GM10248 (cell line): ENCODE measurements at regions not wholly inside any gene's neighbourhood (a gene's known extent, or its start where the extent isn't known, plus 50 kb on each side); places are given as distances from the start of the nearest gene placed in this dataset.
"Not testable (repeated sequence)": the region's sequence is repeated elsewhere in the genome, so short reads cannot be mapped to it uniquely, and the experiment has no call there.

Source experiments
- CTCF ChIA-PET: fragments of 300-600 bp; sonication (Branson Sonifier 250); formaldehyde crosslinking; extraction: SDS; loops from one replicate; lab custom pipeline; 2021; ENCODE audit warnings: antibody characterized with exemption; lab: Yijun Ruan, JAX
- POLR2A ChIA-PET: fragments of 350-650 bp; sonication (Branson Sonifier 250); formaldehyde crosslinking; extraction: SDS; loops from one replicate; lab custom pipeline; 2020; ENCODE audit warnings: antibody characterized with exemption; lab: Yijun Ruan, JAX
- DNase-seq: peaks from one replicate; pipeline ENCODE4 v3.0.0; 2012; ENCODE audit errors: extremely low spot score
- TF ChIP-seq, protein P1 (sequence below): IDR thresholded peaks from 2 replicates; pipeline ENCODE4 v1.5.1; 2012; ENCODE audit warnings: mild to moderate bottlenecking, low read depth; ENCODE audit errors: extremely low read depth, missing control alignments, control extremely low read depth

DNA sequence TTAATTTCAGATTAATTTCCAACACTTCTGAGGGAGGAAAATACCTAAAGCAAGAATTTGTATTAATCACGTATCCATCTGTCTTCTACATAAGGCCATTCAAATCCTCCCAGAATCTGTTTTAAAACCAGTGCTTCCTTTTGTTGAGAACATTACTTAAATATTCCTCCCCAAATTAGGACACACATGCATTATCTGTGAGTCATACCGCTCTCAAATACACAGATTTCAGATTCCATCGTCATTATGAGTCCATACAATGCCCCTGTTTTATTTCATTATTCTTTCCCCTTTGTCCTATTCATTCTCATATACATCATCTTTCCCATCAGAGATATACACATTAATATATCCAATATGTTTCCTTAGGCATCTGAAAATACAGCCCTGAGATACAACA lies 57.3 kb upstream of the PRSS12 start:
- TF ChIP-seq, protein P1, sequence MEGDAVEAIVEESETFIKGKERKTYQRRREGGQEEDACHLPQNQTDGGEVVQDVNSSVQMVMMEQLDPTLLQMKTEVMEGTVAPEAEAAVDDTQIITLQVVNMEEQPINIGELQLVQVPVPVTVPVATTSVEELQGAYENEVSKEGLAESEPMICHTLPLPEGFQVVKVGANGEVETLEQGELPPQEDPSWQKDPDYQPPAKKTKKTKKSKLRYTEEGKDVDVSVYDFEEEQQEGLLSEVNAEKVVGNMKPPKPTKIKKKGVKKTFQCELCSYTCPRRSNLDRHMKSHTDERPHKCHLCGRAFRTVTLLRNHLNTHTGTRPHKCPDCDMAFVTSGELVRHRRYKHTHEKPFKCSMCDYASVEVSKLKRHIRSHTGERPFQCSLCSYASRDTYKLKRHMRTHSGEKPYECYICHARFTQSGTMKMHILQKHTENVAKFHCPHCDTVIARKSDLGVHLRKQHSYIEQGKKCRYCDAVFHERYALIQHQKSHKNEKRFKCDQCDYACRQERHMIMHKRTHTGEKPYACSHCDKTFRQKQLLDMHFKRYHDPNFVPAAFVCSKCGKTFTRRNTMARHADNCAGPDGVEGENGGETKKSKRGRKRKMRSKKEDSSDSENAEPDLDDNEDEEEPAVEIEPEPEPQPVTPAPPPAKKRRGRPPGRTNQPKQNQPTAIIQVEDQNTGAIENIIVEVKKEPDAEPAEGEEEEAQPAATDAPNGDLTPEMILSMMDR: no peak
- POLR2A ChIA-PET: no interaction called here
- DNase-seq: no peak
- CTCF ChIA-PET: interaction anchor here (1.1 kb wide), 1 partner anchor 57 kb away, joined by 3 read pairs; the partner anchor contains the start of gene PRSS12

DNA sequence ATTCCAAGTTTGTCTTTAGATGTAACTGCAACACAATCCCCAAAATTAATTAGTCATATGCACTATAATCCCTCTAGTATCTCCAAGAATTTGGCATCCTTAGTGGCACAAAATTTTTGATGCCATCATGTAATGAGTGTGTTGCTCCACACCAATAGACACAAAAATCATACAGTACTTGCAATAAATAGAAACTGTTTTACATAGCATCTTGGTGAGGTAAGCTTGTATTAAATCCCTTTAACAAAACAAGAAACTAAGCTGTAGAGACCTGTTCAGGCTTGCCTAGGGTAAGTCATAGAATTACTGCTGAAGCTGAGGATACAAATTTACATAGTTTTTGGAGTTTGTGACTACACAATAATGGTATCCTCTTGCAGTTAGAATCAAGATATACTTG lies 64.5 kb upstream of the PRSS12 start:
- CTCF ChIA-PET: interaction anchor here (1.6 kb wide), 1 partner anchor 15 kb away, joined by 4 read pairs; no protein-coding TSS in a partner anchor
- TF ChIP-seq, protein P1: no peak
- POLR2A ChIA-PET: no interaction called here
- no peak for DNase-seq

DNA sequence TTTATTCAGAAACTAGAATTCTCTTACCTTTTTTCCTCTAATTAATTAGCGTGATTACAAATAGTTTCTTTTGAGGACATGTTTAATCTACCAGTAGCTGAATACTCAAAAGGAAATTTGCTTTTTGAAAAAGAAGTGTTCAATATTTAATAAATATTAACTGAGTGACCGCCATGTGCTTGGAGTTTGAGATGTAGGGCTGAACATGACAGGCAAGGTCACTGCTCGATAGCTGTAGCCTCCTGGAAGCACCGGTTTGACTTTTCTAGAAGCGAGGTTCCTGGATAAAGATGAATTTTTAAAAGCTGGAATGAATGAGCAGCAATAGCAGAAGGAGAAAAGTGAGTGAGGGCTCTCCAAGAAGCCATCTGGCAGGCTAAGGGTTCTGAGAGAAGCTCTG lies 65.0 kb upstream of the PRSS12 start:
- POLR2A ChIA-PET, DNase-seq: not testable (repeated sequence)
- CTCF ChIA-PET: interaction anchor here (1.6 kb wide), 1 partner anchor 15 kb away, joined by 4 read pairs; no protein-coding TSS in a partner anchor

DNA sequence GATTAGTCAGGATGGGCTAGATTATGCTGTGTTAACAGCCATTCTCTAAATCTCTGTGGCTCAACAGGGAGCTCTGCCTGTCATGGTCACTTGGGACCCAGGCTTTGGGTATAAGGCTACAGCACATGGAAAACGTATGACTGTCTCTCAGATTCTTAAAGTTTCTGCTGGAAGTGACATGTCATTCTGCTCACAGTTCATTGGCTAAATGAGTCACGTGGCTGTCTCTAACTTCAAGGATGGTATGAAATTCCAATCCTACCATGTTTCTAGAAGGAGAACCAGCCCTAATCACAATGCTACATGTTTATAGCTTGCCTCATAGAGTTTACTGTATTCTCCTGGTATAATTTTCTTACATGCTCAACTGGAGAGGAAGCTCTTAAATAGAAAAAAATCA lies 65.6 kb upstream of the PRSS12 start:
- DNase-seq, CTCF ChIA-PET, POLR2A ChIA-PET: not testable (repeated sequence)

DNA sequence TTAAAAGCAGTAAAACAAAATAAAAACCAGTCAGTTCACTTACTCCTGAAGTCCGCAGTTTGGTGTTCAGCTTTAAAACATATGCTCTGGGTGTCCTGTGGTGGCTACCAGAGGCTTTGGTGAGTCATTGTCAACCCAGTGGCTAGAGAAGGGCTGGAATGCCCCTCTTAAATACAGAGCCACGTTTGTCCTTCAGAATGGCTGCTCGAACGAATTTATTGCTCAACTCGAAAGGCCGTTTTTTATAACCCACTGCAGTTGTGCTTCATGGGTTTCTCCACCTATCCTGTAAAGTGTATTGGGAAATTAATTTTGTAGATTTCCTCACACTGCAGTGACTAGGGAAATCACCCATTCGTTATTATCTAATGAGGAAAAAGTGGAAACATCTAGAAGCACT lies 66.8 kb upstream of the PRSS12 start:
- DNase-seq, CTCF ChIA-PET, POLR2A ChIA-PET: not testable (repeated sequence)

DNA sequence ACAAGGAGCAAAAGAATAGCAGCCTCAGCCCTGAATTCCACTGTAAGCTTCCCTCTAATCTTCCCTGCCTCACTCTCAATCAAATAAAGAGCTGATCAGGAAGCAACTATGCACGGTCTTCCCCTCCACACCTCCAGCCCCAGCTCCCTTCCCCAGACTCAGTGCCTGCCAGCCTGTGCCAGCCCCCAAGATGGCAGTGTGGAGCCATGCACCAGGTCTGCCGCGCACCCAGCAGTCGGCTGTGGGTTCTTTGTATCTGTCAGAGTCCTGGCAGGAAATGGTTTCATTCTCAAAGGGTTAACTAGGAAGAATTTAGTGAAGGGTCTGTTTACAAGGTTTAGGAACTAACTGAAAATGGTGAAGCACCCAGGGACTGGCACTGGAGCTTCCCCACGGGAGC lies 71.3 kb upstream of the PRSS12 start:
- CTCF ChIA-PET, POLR2A ChIA-PET, DNase-seq: not testable (repeated sequence)
- TF ChIP-seq, protein P1: peak; percentile 46

DNA sequence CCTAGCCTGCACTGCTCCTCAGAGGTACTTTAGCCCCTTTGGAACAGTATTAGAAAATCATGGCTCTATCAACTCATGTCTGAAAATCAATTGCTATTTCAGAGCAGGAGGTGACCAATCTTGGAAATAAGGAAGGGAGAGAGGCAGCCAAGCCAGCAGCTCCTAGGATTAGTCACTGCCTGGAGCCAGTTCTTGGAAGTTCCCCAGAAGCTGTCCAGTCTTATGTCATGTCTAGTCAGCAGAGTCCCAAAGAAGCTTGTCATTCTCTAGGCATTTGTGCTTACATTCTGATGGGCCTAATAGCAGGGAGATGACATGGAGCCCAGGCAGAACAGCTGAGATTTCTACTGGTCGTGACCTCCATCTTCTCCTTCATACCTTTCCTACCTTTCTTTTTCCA lies 76.1 kb upstream of the PRSS12 start:
- CTCF ChIA-PET, DNase-seq, POLR2A ChIA-PET: not testable (repeated sequence)

DNA sequence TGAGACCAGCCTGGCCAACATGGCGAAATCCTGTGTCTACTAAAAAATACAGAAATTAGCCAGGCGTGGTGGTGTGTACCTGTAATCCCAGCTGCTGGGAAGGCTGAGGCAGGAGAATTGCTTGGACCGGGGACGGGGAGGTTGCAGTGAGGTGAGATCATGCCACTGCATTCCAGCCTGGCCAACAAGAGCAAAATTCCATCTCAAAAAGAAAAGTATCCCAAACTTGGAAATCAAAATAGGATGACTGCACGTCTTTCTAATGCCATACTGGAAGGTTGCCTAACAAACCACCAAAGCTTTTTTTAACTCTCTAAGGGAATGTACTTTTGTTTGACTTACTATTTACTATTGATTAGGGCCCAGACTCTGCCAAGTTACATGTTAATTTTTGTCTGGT lies 79.6 kb upstream of the PRSS12 start:
- POLR2A ChIA-PET, DNase-seq, CTCF ChIA-PET: not testable (repeated sequence)

DNA sequence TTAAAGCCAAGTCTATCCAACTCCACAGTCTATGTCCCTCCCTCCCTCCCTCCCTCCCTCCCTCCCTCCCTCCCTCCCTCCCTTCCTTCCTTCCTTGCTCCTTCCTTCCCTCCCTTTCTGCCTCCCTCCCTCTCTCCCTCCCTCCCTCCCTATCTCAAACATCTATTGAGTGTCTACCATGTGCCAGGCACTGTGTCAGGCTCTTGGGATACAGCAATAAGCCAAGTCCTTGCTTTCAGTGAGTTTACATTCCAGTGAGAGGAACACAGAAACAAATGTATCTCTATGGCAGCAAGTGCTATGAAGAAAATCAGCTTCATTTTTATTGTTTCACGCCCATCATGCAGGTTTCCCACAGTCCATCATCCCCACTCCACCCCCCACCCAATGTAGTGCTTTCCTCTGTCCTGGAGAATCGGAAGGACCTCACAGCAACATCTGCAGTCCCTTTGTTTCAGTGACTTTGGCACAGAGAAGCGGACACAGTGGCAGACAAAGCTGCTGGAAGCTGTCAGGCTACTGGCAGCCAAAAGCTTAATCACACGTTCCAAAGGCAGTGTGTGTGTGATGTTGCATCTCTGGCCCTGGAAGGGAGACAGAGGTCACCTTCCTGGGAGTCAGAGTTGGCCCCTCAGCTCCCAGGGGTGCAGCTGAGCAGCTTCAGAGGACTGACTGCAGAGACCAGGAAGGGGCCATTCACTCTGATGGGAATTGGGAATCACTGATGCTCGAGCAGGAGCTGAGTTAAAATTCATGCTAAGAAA lies 81.0 kb upstream of the PRSS12 start:
- POLR2A ChIA-PET, DNase-seq, CTCF ChIA-PET: not testable (repeated sequence)

DNA sequence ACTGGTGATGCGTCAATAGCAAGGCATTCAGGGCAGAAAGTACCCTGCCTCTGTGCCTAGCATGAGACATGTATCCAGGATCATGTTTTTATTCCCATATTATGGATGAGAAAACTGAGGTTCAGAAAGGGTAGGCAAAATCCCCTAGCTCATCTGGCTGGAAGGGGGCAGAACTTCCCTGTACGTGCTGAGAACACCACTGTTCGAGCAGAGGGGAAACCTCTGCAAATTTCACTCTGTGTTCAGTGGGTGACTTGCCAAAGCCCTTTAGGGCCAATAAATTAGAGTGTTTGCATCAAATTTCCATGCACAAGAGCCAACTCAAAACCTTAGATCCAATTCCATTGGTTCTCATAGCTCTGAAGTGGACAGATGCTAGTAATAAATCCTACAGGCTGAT lies 82.6 kb upstream of the PRSS12 start:
- CTCF ChIA-PET, POLR2A ChIA-PET, DNase-seq: not testable (repeated sequence)

DNA sequence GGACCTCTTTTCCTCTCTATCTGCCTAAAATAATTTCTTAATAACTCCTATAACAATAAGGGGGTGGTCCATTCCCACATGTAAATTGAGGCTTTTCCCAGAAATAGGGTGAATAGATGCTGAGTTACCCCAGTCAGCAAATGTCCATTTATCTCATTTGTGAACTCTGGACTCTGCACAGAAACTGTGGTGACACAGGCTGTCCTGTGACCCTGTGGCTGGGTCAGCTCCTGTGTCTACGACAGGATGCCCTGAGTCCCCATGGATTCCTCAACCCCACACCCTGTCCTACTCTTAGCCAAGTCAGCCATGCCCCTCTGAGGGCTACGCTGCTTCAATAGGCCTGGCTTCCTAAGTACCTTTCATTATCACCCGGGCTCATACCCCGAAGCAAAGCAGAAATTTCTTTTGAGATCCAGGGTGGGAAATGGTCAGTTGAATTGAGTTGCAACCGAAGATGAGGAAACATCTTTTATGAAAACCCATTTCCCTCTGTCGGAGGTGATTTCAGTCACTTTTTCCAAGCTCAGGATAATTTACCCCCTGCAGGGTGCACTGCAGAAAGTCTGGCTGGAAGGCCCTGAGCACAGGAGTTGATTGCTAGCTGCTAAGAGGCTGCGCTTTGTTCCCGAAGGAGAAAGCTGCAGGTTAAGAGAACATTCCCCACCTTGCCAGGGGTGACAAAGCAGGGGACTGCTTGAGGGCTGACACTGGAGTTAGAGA lies 89.5 kb upstream of the PRSS12 start:
- CTCF ChIA-PET, POLR2A ChIA-PET, DNase-seq: not testable (repeated sequence)

DNA sequence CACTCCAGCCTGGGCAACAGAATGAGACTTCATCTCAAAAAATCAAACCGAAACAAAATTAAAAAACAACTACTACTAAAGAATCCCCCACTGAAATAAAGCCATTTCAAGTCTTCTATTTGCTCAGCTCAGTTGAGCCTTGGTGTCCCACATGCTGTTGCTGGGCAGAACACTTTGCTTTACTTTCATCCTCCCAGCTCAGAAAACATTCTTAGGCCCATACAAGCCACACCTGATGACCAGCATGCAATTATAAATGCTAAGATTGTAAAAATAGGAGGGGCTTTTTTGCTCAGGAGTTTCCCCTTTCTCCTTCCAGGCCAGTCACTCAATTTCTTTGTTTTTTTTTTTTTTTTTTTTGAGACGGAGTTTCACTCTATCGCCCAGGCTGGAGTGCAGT lies 94.6 kb upstream of the PRSS12 start:
- POLR2A ChIA-PET, DNase-seq, CTCF ChIA-PET: not testable (repeated sequence)

DNA sequence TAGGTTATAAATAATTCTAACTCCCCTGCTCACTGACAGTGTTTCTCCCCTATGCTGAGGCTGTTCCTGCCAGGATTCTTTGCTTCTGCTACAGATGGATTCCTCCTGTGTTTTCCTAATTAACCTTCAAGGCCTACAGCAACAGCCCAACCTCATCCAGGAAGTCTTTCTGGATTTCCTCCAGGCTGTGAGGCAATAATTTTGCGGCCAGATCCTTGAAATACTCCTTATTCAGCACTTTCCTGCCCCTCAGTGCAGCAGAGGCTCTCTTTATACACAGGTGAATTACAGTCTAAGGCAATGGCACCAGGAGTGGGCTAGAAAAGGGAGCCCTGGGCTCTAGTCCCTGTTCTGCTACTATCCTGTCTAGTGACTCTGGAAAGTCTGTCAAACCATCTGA lies 102.1 kb upstream of the PRSS12 start:
- DNase-seq, CTCF ChIA-PET: not testable (repeated sequence)

DNA sequence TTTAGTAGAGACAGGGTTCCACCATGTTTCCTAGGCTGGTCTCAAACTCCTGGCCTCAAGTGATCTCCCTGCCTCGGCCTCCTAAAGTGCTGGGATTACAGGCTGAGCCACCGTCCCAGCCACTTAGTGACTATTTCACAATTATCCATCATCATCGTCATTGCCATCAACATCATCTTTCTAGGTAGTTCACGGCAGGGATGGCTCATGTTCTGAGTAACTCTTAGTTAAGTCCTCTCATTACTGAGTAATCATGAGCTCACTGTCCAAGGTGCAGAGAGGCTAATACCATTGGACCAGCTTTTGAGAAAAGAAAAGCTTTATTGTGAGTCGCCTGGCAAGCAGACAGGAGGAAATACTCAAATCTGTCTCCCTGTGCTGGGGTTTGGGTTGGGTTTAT lies 108.6 kb upstream of the PRSS12 start:
- POLR2A ChIA-PET, DNase-seq, CTCF ChIA-PET: not testable (repeated sequence)

More for the DNA sequence above, 102.1 kb upstream of the PRSS12 start:
- POLR2A ChIA-PET: not testable (repeated sequence)

DNA sequence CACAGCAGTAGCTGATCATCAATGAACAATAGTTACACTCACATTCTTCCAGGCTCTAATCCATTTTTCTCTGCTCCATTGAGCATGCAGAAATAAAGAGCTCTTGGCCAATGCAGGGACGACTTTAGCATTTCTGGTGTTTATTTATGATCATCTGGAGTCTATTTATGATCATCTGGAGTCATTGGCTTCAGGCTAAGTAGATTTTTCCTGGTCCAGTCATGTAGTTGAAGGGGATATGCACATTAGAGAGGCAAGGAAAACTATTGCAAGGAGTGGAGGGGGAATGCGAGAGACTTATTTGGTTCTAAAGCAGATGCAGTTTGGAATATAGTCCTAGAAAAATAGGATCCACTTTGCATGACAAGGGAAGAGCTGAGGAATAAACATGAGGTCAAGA lies 113.0 kb upstream of the PRSS12 start:
- CTCF ChIA-PET, POLR2A ChIA-PET, DNase-seq: not testable (repeated sequence)
